ENCODE measurements at regions not wholly inside any gene's neighbourhood (a gene's known extent, or its start where the extent isn't known, plus 50 kb on each side); places are given as distances from the start of the nearest gene placed in this dataset.

- no peak overlapping the region for H3K23ac ChIP-seq (ENCODE audit: insufficient read length)
- H3K36me3 ChIP-seq (ENCODE audit: control insufficient read depth in 2 of 4, insufficient read depth in 4 of 4, low read length in 3 of 4): no peaks in the 10 kb centered on the region
- H3K4me1 ChIP-seq (replicated peaks in 1 of 4; ENCODE audit: control insufficient read depth in 3 of 4, insufficient read depth in 4 of 4, low read length in 3 of 4): peaks cover 0 to 5% (median 2%) of the 10 kb centered on the region in 4 experiments; a peak in 3 of 7 replicates
- H3K4me2 ChIP-seq (ENCODE audit: insufficient read depth in 1 of 2, low read depth in 2 of 2, low read length in 2 of 2): no peak overlapping the region
- no peaks in the 10 kb centered on the region for H3K79me2 ChIP-seq (ENCODE audit: control insufficient read depth in 1 of 2, insufficient read depth in 2 of 2, low read length in 2 of 2)
- no peak overlapping the region for H3K4ac ChIP-seq (replicated peaks; ENCODE audit: insufficient read length, low read depth, low read length)
- no peaks in the 10 kb centered on the region for H3K79me1 ChIP-seq (ENCODE audit: low read depth, low read length)
- no peak overlapping the region for H4K91ac ChIP-seq (replicated peaks; ENCODE audit: insufficient read length, low read length)
- no peak overlapping the region for H3K14ac ChIP-seq (ENCODE audit: insufficient read length)
- no peak overlapping the region for H2BK20ac ChIP-seq (ENCODE audit: low read length)
- no peak overlapping the region for H3K56ac ChIP-seq (replicated peaks; ENCODE audit: insufficient read length, low read depth, low read length)
- no peak overlapping the region for H2BK5ac ChIP-seq (ENCODE audit: low read depth, low read length)
- FAIRE-seq (no peak), DNase-seq (ENCODE audit: low read depth in 1 of 2, low spot score in 2 of 2) (no peak)
- H3K9ac ChIP-seq (replicated peaks in 1 of 4; ENCODE audit: extremely low read depth in 1 of 4, low read depth in 3 of 4, low read length in 3 of 4): no peak overlapping the region
- peaks cover 4% of the 10 kb centered on the region in 2 experiments; a peak in 2 of 4 replicates for H3K9me3 ChIP-seq (ENCODE audit: insufficient read depth in 2 of 2, low read depth in 1 of 2, low read length in 1 of 2)
- H4K5ac ChIP-seq (ENCODE audit: insufficient read length, low read depth, low read length): no peak overlapping the region
- WGBS, 2 experiments (ENCODE audit: extremely low coverage in 1 of 2, insufficient coverage in 1 of 2, insufficient read length in 1 of 2, insufficient replicate concordance in 2 of 2, low coverage in 1 of 2, low lambda C conversion rate in 2 of 2, missing lambda C conversion rate in 1 of 2): 100% methylated on average over 1 of the region's 1 CpG; no CpG with 5 or more reads in 1 of the 2 experiments
- H3K18ac ChIP-seq (ENCODE audit: extremely low read depth, low read length): no peak overlapping the region
- H4K20me1 ChIP-seq (replicated peaks in 1 of 2; ENCODE audit: control insufficient read depth in 1 of 2, insufficient read depth in 2 of 2, low read length in 2 of 2): no peaks in the 10 kb centered on the region
- H2BK120ac ChIP-seq (replicated peaks; ENCODE audit: low read depth, low read length): no peak overlapping the region
- H2AK5ac ChIP-seq (ENCODE audit: low read depth, low read length): no peak overlapping the region
- H3K23me2 ChIP-seq (ENCODE audit: low read depth, low read length): no peaks in the 10 kb centered on the region
- no peak overlapping the region for H3K27ac ChIP-seq (ENCODE audit: low read depth, low read length)
- no peak overlapping the region for H2AFZ ChIP-seq (ENCODE audit: low read length)
- TF ChIP-seq SP1 (IDR thresholded peaks at IDR 0.05; ENCODE audit: low read depth, low read length) (no peak), SP2 (IDR thresholded peaks at IDR 0.05; ENCODE audit: low read length) (no peak), CHD1 (IDR thresholded peaks at IDR 0.05; ENCODE audit: low read depth, low read length) (no peak)
- no peak overlapping the region for H3K4me3 ChIP-seq (ENCODE audit: extremely low read depth in 1 of 4, insufficient read depth in 2 of 4, low read depth in 3 of 4, low read length in 4 of 4)
- CTCF ChIA-PET (ENCODE audit: partially characterized antibody): interaction anchor here (0.6 kb wide), 1 partner anchor 243 kb away, joined by 3 read pairs; no protein-coding TSS in a partner anchor
- H4K8ac ChIP-seq (ENCODE audit: extremely low read depth, insufficient read depth, low read length): no peak overlapping the region
- no peak overlapping the region for H2BK15ac ChIP-seq (ENCODE audit: low read length)
- POLR2A ChIA-PET (ENCODE audit: partially characterized antibody): interaction anchor here (0.7 kb wide), 1 partner anchor 187 kb away, joined by 3 read pairs; no protein-coding TSS in a partner anchor
- no peaks in the 10 kb centered on the region for H3K27me3 ChIP-seq (replicated peaks in 1 of 4; ENCODE audit: control insufficient read depth in 3 of 4, extremely low read depth in 1 of 4, insufficient read depth in 3 of 4, low read length in 3 of 4)
- no peak overlapping the region for H2BK12ac ChIP-seq (ENCODE audit: low read depth, low read length)
Observed at GRCh38 chr9:7936996-7937395, 137.4 kb upstream of the DMAC1 start.
